GM12891 (cell line): ENCODE measurements at regions not wholly inside any gene's neighbourhood (a gene's known extent, or its start where the extent isn't known, plus 50 kb on each side); places are given as distances from the start of the nearest gene placed in this dataset.

Source experiments
- PAX5 ChIP-seq: IDR thresholded peaks from 2 replicates; pipeline ENCODE4 v1.6.1; 2011; ENCODE audit warnings: low read length, moderate library complexity, mild to moderate bottlenecking; ENCODE audit not compliant: insufficient read depth, severe bottlenecking
- POLR2A ChIP-seq: IDR thresholded peaks from 2 replicates; pipeline ENCODE4 v1.6.1; 2011; ENCODE audit warnings: low read depth, low read length, control low read depth
- POLR2AphosphoS5 ChIP-seq: IDR thresholded peaks from 2 replicates; pipeline ENCODE4 v1.6.1; 2011; ENCODE audit warnings: low read depth, low read length, control low read depth

DNA sequence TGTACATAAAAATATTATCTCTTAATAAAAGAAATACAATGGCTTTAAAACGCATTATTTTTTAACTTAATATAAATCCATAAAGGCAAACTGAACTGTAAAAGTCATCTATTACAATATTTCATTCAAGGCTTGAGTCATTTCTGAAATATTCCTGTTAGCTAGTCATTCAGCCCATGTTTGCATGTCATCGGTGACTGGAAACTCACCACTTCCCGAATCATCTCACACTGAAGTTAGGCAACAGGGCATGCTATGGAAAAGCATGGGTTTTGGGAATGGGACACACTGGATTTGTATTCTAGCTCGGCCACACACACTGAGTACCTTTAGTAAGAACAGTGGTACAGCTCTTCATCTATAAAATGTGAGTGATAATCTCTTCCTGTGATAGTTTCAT, 691.1 kb upstream of the C9orf72 start:
- TF ChIP-seq POLR2AphosphoS5 (no peak), POLR2A (no peak), PAX5 (no peak)
